ENCODE measurements at regions not wholly inside any gene's neighbourhood (a gene's known extent, or its start where the extent isn't known, plus 50 kb on each side); places are given as distances from the start of the nearest gene placed in this dataset.

DNA sequence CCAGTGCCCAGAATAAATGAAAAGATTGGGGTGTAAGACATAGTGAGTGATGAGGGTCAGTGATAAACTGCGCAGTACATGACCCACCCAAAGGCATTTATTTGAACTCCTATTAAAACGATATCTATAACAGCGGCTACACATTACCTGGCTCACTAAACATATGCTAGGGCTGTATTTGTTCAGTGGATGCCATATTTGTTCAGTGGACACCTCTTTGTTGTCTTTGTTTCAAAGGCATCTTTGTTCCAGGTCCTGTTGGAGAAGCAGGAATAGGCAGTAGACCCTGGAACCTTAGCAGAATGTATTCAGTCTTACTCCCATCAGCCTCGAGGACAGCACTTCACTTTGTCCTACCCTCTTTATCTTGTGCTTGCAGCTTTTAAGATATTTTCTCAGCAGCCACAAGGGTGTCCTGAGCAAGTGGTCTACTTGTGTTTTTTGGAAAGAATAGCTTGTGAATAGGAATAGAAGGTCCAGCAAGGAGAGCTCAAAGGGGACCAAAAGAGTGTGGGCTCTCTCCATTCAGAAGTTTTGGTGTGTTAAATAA, 650.8 kb upstream of the FANCL start:
- Mint-ChIP-seq H3K4me3 (no peak overlapping the region), H3K4me1 (ENCODE audit: low read depth) (peaks cover 11% of the 10 kb centered on the region), H3K27ac (no peak overlapping the region), H3K9me3 (no peaks in the 10 kb centered on the region), H3K27me3 (ENCODE audit: insufficient read depth) (peaks cover 3% of the 10 kb centered on the region), H3K36me3 (ENCODE audit: low read depth) (no peaks in the 10 kb centered on the region)
- no peak for DNase-seq
- TF ChIP-seq, protein P1, sequence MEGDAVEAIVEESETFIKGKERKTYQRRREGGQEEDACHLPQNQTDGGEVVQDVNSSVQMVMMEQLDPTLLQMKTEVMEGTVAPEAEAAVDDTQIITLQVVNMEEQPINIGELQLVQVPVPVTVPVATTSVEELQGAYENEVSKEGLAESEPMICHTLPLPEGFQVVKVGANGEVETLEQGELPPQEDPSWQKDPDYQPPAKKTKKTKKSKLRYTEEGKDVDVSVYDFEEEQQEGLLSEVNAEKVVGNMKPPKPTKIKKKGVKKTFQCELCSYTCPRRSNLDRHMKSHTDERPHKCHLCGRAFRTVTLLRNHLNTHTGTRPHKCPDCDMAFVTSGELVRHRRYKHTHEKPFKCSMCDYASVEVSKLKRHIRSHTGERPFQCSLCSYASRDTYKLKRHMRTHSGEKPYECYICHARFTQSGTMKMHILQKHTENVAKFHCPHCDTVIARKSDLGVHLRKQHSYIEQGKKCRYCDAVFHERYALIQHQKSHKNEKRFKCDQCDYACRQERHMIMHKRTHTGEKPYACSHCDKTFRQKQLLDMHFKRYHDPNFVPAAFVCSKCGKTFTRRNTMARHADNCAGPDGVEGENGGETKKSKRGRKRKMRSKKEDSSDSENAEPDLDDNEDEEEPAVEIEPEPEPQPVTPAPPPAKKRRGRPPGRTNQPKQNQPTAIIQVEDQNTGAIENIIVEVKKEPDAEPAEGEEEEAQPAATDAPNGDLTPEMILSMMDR (IDR thresholded peaks at IDR 0.05) = no peak

DNA sequence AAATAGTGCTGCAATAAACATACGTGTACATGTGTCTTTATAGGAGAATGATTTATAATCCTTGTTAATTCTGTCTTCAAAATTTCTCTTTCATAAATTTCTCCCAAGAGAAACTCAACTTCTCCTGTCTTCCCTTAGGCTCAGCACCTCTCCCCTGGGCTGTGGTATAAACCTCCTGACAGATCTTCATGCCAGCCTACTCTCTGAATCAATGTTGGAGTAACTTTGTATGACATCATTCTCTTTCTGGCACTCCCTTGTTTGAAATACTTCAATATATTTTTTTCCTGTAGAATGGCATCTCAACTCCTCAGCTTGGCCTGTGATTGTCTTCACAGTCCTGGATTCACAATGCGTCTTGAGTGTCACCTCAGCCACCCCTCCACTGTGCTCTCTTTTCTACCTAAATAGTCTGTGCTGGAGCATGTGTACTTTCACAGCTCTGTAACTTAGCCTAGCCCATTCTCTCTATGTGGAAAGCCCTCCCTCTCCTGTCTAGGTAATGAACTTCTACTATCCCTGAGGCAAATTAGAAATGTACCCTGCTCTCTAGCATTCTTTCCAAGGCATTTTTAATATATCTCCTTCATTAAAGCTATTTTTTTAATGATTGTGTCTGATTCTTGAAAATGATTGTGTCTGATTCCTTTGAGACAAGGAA, 649.9 kb upstream of the FANCL start:
- H3K9me3 Mint-ChIP-seq = no peaks in the 10 kb centered on the region
- H3K27ac Mint-ChIP-seq = no peak overlapping the region
- H3K27me3 Mint-ChIP-seq (ENCODE audit: insufficient read depth) = peaks cover 3% of the 10 kb centered on the region
- H3K36me3 Mint-ChIP-seq (ENCODE audit: low read depth) = no peaks in the 10 kb centered on the region
- H3K4me1 Mint-ChIP-seq (ENCODE audit: low read depth) = peaks cover 2% of the 10 kb centered on the region
- TF ChIP-seq, protein P1 (IDR thresholded peaks at IDR 0.05) = no peak
- DNase-seq = no peak
- no peak overlapping the region for H3K4me3 Mint-ChIP-seq

DNA sequence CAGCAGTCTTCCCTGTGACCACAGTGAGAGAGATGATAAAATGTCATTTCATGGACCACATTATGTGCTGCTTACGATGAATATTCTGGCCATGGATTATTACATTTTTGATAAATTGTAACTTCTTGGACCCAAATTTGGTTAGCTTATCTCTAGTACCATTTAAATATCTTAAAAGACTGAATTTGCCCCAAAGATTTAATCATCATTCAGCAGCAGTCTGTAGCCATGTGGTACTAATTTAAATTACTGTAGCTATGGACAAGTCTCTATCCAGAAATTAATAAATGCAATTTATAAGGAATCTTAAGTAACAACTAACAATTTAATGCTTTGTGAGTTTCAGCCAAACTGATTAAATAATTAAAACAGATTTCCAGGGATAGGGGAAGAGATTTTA, 644.9 kb upstream of the FANCL start:
- Mint-ChIP-seq H3K36me3 (ENCODE audit: low read depth) (no peaks in the 10 kb centered on the region), H3K4me3 (no peak overlapping the region), H3K9me3 (no peaks in the 10 kb centered on the region), H3K27ac (no peak overlapping the region), H3K27me3 (ENCODE audit: insufficient read depth) (peaks cover 5% of the 10 kb centered on the region), H3K4me1 (ENCODE audit: low read depth) (no peaks in the 10 kb centered on the region)
- DNase-seq = no peak
- TF ChIP-seq, protein P1 (IDR thresholded peaks at IDR 0.05) = no peak

DNA sequence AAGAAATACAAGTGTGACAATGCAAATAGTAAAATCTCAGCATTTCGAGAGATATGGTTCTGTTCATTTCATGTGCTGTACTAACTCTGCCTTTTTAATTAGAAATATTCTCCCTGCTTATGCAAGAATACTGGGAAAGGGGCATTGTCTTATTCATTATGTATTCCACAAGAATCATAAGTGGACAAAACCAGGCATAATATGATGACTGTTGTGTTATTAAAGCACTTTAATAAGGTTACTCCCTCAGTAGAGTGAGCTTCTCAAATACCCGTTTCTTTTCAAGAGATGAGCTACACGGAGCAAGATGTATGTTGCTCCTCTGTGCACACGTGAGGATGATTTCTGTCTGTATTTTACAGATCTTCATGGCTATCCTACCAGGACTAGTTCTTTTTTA, 638.7 kb upstream of the FANCL start:
- no peaks in the 10 kb centered on the region for H3K36me3 Mint-ChIP-seq (ENCODE audit: low read depth)
- H3K4me3 Mint-ChIP-seq = no peak overlapping the region
- TF ChIP-seq, protein P1 (IDR thresholded peaks at IDR 0.05) = no peak
- H3K27me3 Mint-ChIP-seq (ENCODE audit: insufficient read depth) = peaks cover 11% of the 10 kb centered on the region
- no peak for DNase-seq
- H3K4me1 Mint-ChIP-seq (ENCODE audit: low read depth) = no peaks in the 10 kb centered on the region
- H3K27ac Mint-ChIP-seq = no peak overlapping the region
- no peaks in the 10 kb centered on the region for H3K9me3 Mint-ChIP-seq

DNA sequence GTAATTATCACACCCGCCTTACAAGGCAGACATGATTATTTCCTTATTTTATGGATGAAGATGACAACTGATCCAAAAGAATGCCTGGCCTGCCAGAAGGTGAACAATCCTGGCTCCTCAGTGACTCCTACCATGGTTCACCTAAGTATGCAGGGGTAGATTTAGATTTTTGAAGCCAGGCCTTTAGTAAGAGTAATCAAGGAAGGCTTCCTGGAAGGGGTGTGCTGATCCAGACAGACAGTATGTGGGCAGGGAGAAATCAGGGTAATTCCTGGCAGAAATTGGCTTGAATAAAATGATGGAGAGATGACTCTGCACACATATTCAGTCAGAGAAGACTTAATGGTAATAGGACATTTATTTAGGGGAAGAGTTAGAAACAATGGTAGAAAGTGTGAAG, 637.7 kb upstream of the FANCL start:
- Mint-ChIP-seq H3K27ac (no peak overlapping the region), H3K4me3 (no peak overlapping the region), H3K27me3 (ENCODE audit: insufficient read depth) (peaks cover 9% of the 10 kb centered on the region), H3K9me3 (no peaks in the 10 kb centered on the region), H3K4me1 (ENCODE audit: low read depth) (no peaks in the 10 kb centered on the region), H3K36me3 (ENCODE audit: low read depth) (no peaks in the 10 kb centered on the region)
- TF ChIP-seq, protein P1 (IDR thresholded peaks at IDR 0.05) = no peak
- DNase-seq = no peak

Measured in HFFc6 (cell line).